ENCODE measurements at regions not wholly inside any gene's neighbourhood (a gene's known extent, or its start where the extent isn't known, plus 50 kb on each side); places are given as distances from the start of the nearest gene placed in this dataset.

- DNase-seq (ENCODE audit: low spot score), result no peak
Measured at GRCh38 chr13:31853643-31854326, 114.5 kb downstream of the RXFP2 start.

- no peak for DNase-seq (ENCODE audit: low spot score)
Measured at GRCh38 chr13:31859571-31859970, 120.2 kb downstream of the RXFP2 start.

- DNase-seq (ENCODE audit: low spot score), result no peak
Measured at GRCh38 chr13:31860002-31860401, 120.7 kb downstream of the RXFP2 start.

- DNase-seq (ENCODE audit: low spot score), result no peak
Measured at GRCh38 chr13:31862828-31863227, 123.5 kb downstream of the RXFP2 start.

GRCh38 chr13:31864307-31864706, 125.0 kb downstream of the RXFP2 start:
- DNase-seq (ENCODE audit: low spot score), result no peak

GRCh38 chr13:31866099-31866498, 126.8 kb downstream of the RXFP2 start:
- no peak for DNase-seq (ENCODE audit: low spot score)

GRCh38 chr13:31867709-31868108, 128.4 kb downstream of the RXFP2 start:
- DNase-seq (ENCODE audit: low spot score), result no peak

- DNase-seq (ENCODE audit: low spot score), result no peak
Measured at GRCh38 chr13:31869582-31869981, 130.3 kb downstream of the RXFP2 start.

GRCh38 chr13:31870511-31870910, 131.2 kb downstream of the RXFP2 start:
- DNase-seq (ENCODE audit: low spot score), result no peak

GRCh38 chr13:31873145-31873544, 133.8 kb downstream of the RXFP2 start:
- DNase-seq (ENCODE audit: low spot score), result no peak

GRCh38 chr13:31875134-31875533, 135.8 kb downstream of the RXFP2 start:
- no peak for DNase-seq (ENCODE audit: low spot score)

GRCh38 chr13:31878052-31878451, 138.7 kb downstream of the RXFP2 start:
- DNase-seq (ENCODE audit: low spot score), result no peak

GRCh38 chr13:31878495-31878894, 139.2 kb downstream of the RXFP2 start:
- no peak for DNase-seq (ENCODE audit: low spot score)

- DNase-seq (ENCODE audit: low spot score), result no peak
Measured at GRCh38 chr13:31878955-31879354, 139.6 kb downstream of the RXFP2 start.

- no peak for DNase-seq (ENCODE audit: low spot score)
Measured at GRCh38 chr13:31880851-31881494, 141.6 kb downstream of the RXFP2 start.

- no peak for DNase-seq (ENCODE audit: low spot score)
Measured at GRCh38 chr13:31881495-31881882, 142.2 kb downstream of the RXFP2 start.

GRCh38 chr13:31882794-31883193, 143.5 kb downstream of the RXFP2 start:
- no peak for DNase-seq (ENCODE audit: low spot score)

GRCh38 chr13:31884556-31884955, 145.2 kb downstream of the RXFP2 start:
- DNase-seq (ENCODE audit: low spot score), result no peak

GRCh38 chr13:31885994-31886393, 145.6 kb upstream of the FRY start:
- no peak for DNase-seq (ENCODE audit: low spot score)

- no peak for DNase-seq (ENCODE audit: low spot score)
Measured at GRCh38 chr13:31887286-31887685, 144.3 kb upstream of the FRY start.

- DNase-seq (ENCODE audit: low spot score), result no peak
Measured at GRCh38 chr13:31890946-31891345, 140.6 kb upstream of the FRY start.

GRCh38 chr13:31891472-31891871, 140.1 kb upstream of the FRY start:
- DNase-seq (ENCODE audit: low spot score), result no peak

- no peak for DNase-seq (ENCODE audit: low spot score)
Measured at GRCh38 chr13:31894931-31895330, 136.6 kb upstream of the FRY start.

GRCh38 chr13:31895691-31896090, 135.9 kb upstream of the FRY start:
- no peak for DNase-seq (ENCODE audit: low spot score)

All from COLO829 (cell line).